GM19455 (cell line): ENCODE measurements at regions not wholly inside any gene's neighbourhood (a gene's known extent, or its start where the extent isn't known, plus 50 kb on each side); places are given as distances from the start of the nearest gene placed in this dataset.
"Not testable (repeated sequence)": the region's sequence is repeated elsewhere in the genome, so short reads cannot be mapped to it uniquely, and the experiment has no call there.

Experiments used
- ATAC-seq: cut with Tn5 transposase; IDR thresholded peaks from one replicate; pipeline ENCODE4 v1.9.1; 2021; ENCODE audit not compliant: unreplicated experiment

GRCh38 chr12:74076918-74077317, 460.7 kb upstream of the ATXN7L3B start:
- no peak for ATAC-seq

GRCh38 chr12:74105434-74105833, 432.2 kb upstream of the ATXN7L3B start:
- ATAC-seq = no peak

- ATAC-seq = no peak
Observed at GRCh38 chr12:74108729-74109128, 428.9 kb upstream of the ATXN7L3B start.

- ATAC-seq = no peak
Observed at GRCh38 chr12:74111688-74112360, 425.8 kb upstream of the ATXN7L3B start.

- ATAC-seq = no peak
Observed at GRCh38 chr12:74119811-74120362, 417.7 kb upstream of the ATXN7L3B start.

- ATAC-seq = no peak
Observed at GRCh38 chr12:74120644-74121043, 417.0 kb upstream of the ATXN7L3B start.

GRCh38 chr12:74129702-74130101, 407.9 kb upstream of the ATXN7L3B start:
- no peak for ATAC-seq

GRCh38 chr12:74144396-74144795, 393.2 kb upstream of the ATXN7L3B start:
- no peak for ATAC-seq

- no peak for ATAC-seq
Observed at GRCh38 chr12:74145328-74145727, 392.3 kb upstream of the ATXN7L3B start.

GRCh38 chr12:74148849-74149248, 388.8 kb upstream of the ATXN7L3B start:
- no peak for ATAC-seq

- ATAC-seq = no peak
Observed at GRCh38 chr12:74152370-74152769, 385.3 kb upstream of the ATXN7L3B start.

GRCh38 chr12:74166096-74166495, 371.5 kb upstream of the ATXN7L3B start:
- no peak for ATAC-seq

- ATAC-seq = no peak
Observed at GRCh38 chr12:74169607-74170006, 368.0 kb upstream of the ATXN7L3B start.

GRCh38 chr12:74170645-74171477, 366.8 kb upstream of the ATXN7L3B start:
- no peak for ATAC-seq

GRCh38 chr12:74171478-74171909, 366.1 kb upstream of the ATXN7L3B start:
- no peak for ATAC-seq

- not testable (repeated sequence) for ATAC-seq
Observed at GRCh38 chr12:74174961-74175360, 362.7 kb upstream of the ATXN7L3B start.

- no peak for ATAC-seq
Observed at GRCh38 chr12:74185360-74185759, 352.3 kb upstream of the ATXN7L3B start.

- no peak for ATAC-seq
Observed at GRCh38 chr12:74193191-74193590, 344.4 kb upstream of the ATXN7L3B start.

- ATAC-seq = no peak
Observed at GRCh38 chr12:74204236-74204635, 333.4 kb upstream of the ATXN7L3B start.

- no peak for ATAC-seq
Observed at GRCh38 chr12:74227846-74228545, 309.6 kb upstream of the ATXN7L3B start.

GRCh38 chr12:74229671-74230070, 308.0 kb upstream of the ATXN7L3B start:
- ATAC-seq = no peak
